ENCODE measurements at regions not wholly inside any gene's neighbourhood (a gene's known extent, or its start where the extent isn't known, plus 50 kb on each side); places are given as distances from the start of the nearest gene placed in this dataset.

GRCh38 chr18:39788383-39788782, 2166.7 kb upstream of the PIK3C3 start:
- DNase-seq (ENCODE audit: low spot score in 2 of 2) (no peak), ATAC-seq (no peak)
- Mint-ChIP-seq H3K4me1 (no peaks in the 10 kb centered on the region), H3K9me3 (peaks cover 13% of the 10 kb centered on the region), H3K4me3 (no peak overlapping the region), H3K36me3 (no peaks in the 10 kb centered on the region), H3K27ac (no peak overlapping the region)

GRCh38 chr18:39786477-39786876, 2168.6 kb upstream of the PIK3C3 start:
- ATAC-seq (no peak), DNase-seq (ENCODE audit: low spot score in 2 of 2) (no peak)
- Mint-ChIP-seq H3K36me3 (no peaks in the 10 kb centered on the region), H3K4me1 (no peaks in the 10 kb centered on the region), H3K4me3 (no peak overlapping the region), H3K9me3 (peaks cover 10% of the 10 kb centered on the region), H3K27ac (no peak overlapping the region)

GRCh38 chr18:39784541-39784940, 2170.5 kb upstream of the PIK3C3 start:
- no peak overlapping the region for H3K4me3 Mint-ChIP-seq

GRCh38 chr18:39781565-39781964, 2173.5 kb upstream of the PIK3C3 start:
- H3K27ac Mint-ChIP-seq, result no peak overlapping the region
- no peaks in the 10 kb centered on the region for H3K4me1 Mint-ChIP-seq
- peaks cover 13% of the 10 kb centered on the region for H3K9me3 Mint-ChIP-seq
- DNase-seq (ENCODE audit: low spot score in 2 of 2) (no peak), ATAC-seq (no peak)
- H3K4me3 Mint-ChIP-seq, result no peak overlapping the region
- H3K36me3 Mint-ChIP-seq, result no peaks in the 10 kb centered on the region

More at GRCh38 chr18:39784541-39784940, 2170.5 kb upstream of the PIK3C3 start:
- no peak for ATAC-seq
- H3K36me3 Mint-ChIP-seq, result no peaks in the 10 kb centered on the region
- no peak for DNase-seq (ENCODE audit: low spot score in 2 of 2)
- H3K27ac Mint-ChIP-seq, result no peak overlapping the region
- peaks cover 16% of the 10 kb centered on the region for H3K9me3 Mint-ChIP-seq
- no peaks in the 10 kb centered on the region for H3K4me1 Mint-ChIP-seq

GRCh38 chr18:39780774-39781173, 2174.3 kb upstream of the PIK3C3 start:
- H3K36me3 Mint-ChIP-seq, result no peaks in the 10 kb centered on the region
- no peak overlapping the region for H3K27ac Mint-ChIP-seq
- DNase-seq (ENCODE audit: low spot score in 2 of 2), result no peak
- peaks cover 10% of the 10 kb centered on the region for H3K9me3 Mint-ChIP-seq
- H3K4me3 Mint-ChIP-seq, result no peak overlapping the region
- ATAC-seq, result no peak
- no peaks in the 10 kb centered on the region for H3K4me1 Mint-ChIP-seq

- Mint-ChIP-seq H3K36me3 (no peaks in the 10 kb centered on the region), H3K9me3 (peaks cover 10% of the 10 kb centered on the region), H3K4me1 (no peaks in the 10 kb centered on the region), H3K4me3 (no peak overlapping the region), H3K27ac (no peak overlapping the region)
- no peak for DNase-seq (ENCODE audit: low spot score in 2 of 2)
- no peak for ATAC-seq
These were observed 2175.1 kb upstream of the PIK3C3 start for GRCh38 chr18:39779926-39780325.

GRCh38 chr18:39776766-39777165, 2178.3 kb upstream of the PIK3C3 start:
- Mint-ChIP-seq H3K36me3 (no peaks in the 10 kb centered on the region), H3K4me3 (no peak overlapping the region), H3K4me1 (no peaks in the 10 kb centered on the region), H3K27ac (no peak overlapping the region), H3K9me3 (peaks cover 13% of the 10 kb centered on the region)
- no peak for DNase-seq (ENCODE audit: low spot score in 2 of 2)
- ATAC-seq, result no peak

GRCh38 chr18:39774957-39775598, 2180.0 kb upstream of the PIK3C3 start:
- Mint-ChIP-seq H3K4me1 (no peaks in the 10 kb centered on the region), H3K4me3 (no peak overlapping the region), H3K27ac (no peak overlapping the region), H3K36me3 (no peaks in the 10 kb centered on the region), H3K9me3 (peaks cover 15% of the 10 kb centered on the region)
- no peak for ATAC-seq
- DNase-seq (ENCODE audit: low spot score in 2 of 2), result no peak

- ATAC-seq (no peak), DNase-seq (ENCODE audit: low spot score in 2 of 2) (no peak)
- H3K4me3 Mint-ChIP-seq, result no peak overlapping the region
- H3K27ac Mint-ChIP-seq, result no peak overlapping the region
- H3K4me1 Mint-ChIP-seq, result no peaks in the 10 kb centered on the region
- no peaks in the 10 kb centered on the region for H3K36me3 Mint-ChIP-seq
- peaks cover 11% of the 10 kb centered on the region for H3K9me3 Mint-ChIP-seq
These were observed 2181.4 kb upstream of the PIK3C3 start for GRCh38 chr18:39773646-39774045.

GRCh38 chr18:39772155-39772919, 2182.7 kb upstream of the PIK3C3 start:
- Mint-ChIP-seq H3K4me1 (no peaks in the 10 kb centered on the region), H3K9me3 (peaks cover 11% of the 10 kb centered on the region), H3K27ac (no peak overlapping the region), H3K36me3 (no peaks in the 10 kb centered on the region), H3K4me3 (no peak overlapping the region)
- ATAC-seq, result no peak
- no peak for DNase-seq (ENCODE audit: low spot score in 2 of 2)

- Mint-ChIP-seq H3K4me3 (no peak overlapping the region), H3K27ac (no peak overlapping the region), H3K9me3 (peaks cover 13% of the 10 kb centered on the region), H3K36me3 (no peaks in the 10 kb centered on the region), H3K4me1 (no peaks in the 10 kb centered on the region)
- ATAC-seq (no peak), DNase-seq (ENCODE audit: low spot score in 2 of 2) (no peak)
These were observed 2184.6 kb upstream of the PIK3C3 start for GRCh38 chr18:39770399-39770798.

GRCh38 chr18:39764873-39765272, 2190.2 kb upstream of the PIK3C3 start:
- DNase-seq (ENCODE audit: low spot score in 2 of 2) (no peak), ATAC-seq (no peak)
- no peak overlapping the region for H3K4me3 Mint-ChIP-seq
- no peak overlapping the region for H3K27ac Mint-ChIP-seq
- H3K4me1 Mint-ChIP-seq, result no peaks in the 10 kb centered on the region
- H3K36me3 Mint-ChIP-seq, result no peaks in the 10 kb centered on the region
- H3K9me3 Mint-ChIP-seq, result peaks cover 12% of the 10 kb centered on the region

- Mint-ChIP-seq H3K9me3 (peaks cover 19% of the 10 kb centered on the region), H3K27ac (no peak overlapping the region), H3K36me3 (no peaks in the 10 kb centered on the region), H3K4me3 (no peak overlapping the region), H3K4me1 (no peaks in the 10 kb centered on the region)
- no peak for DNase-seq (ENCODE audit: low spot score in 2 of 2)
- ATAC-seq, result no peak
These were observed 2193.8 kb upstream of the PIK3C3 start for GRCh38 chr18:39761273-39761672.

- no peak overlapping the region for H3K4me3 Mint-ChIP-seq
- H3K36me3 Mint-ChIP-seq, result no peaks in the 10 kb centered on the region
- H3K9me3 Mint-ChIP-seq, result peaks cover 16% of the 10 kb centered on the region
- no peaks in the 10 kb centered on the region for H3K4me1 Mint-ChIP-seq
- no peak for ATAC-seq
- H3K27ac Mint-ChIP-seq, result no peak overlapping the region
- DNase-seq (ENCODE audit: low spot score in 2 of 2), result no peak
These were observed 2194.3 kb upstream of the CELF4 start for GRCh38 chr18:39759926-39760325.

- H3K9me3 Mint-ChIP-seq, result peaks cover 9% of the 10 kb centered on the region
- H3K36me3 Mint-ChIP-seq, result no peaks in the 10 kb centered on the region
- ATAC-seq (no peak), DNase-seq (ENCODE audit: low spot score in 2 of 2) (no peak)
- H3K27ac Mint-ChIP-seq, result no peak overlapping the region
- no peak overlapping the region for H3K4me3 Mint-ChIP-seq
- H3K4me1 Mint-ChIP-seq, result no peaks in the 10 kb centered on the region
These were observed 2187.6 kb upstream of the CELF4 start for GRCh38 chr18:39753178-39753577.

- ATAC-seq, result no peak
- DNase-seq (ENCODE audit: low spot score in 2 of 2), result no peak
- no peak overlapping the region for H3K27ac Mint-ChIP-seq
- H3K4me3 Mint-ChIP-seq, result no peak overlapping the region
- H3K36me3 Mint-ChIP-seq, result no peaks in the 10 kb centered on the region
- H3K9me3 Mint-ChIP-seq, result peaks cover 6% of the 10 kb centered on the region
- no peaks in the 10 kb centered on the region for H3K4me1 Mint-ChIP-seq
These were observed 2186.8 kb upstream of the CELF4 start for GRCh38 chr18:39752351-39752750.

All from stimulated activated effector memory CD8-positive, alpha-beta T cell treated with anti-CD3 and anti-CD28 coated beads, Interleukin-12 subunit alpha, Interleukin-12 subunit beta, amount 100 ng/mL, for 72 hours (primary cell).